Osteocyte (in vitro differentiated cells): ENCODE measurements at regions not wholly inside any gene's neighbourhood (a gene's known extent, or its start where the extent isn't known, plus 50 kb on each side); places are given as distances from the start of the nearest gene placed in this dataset.

Source experiments
- DNase-seq: peaks from one replicate; pipeline ENCODE4 v3.0.0; 2021; ENCODE audit warnings: mixed read lengths; ENCODE audit not compliant: unreplicated experiment; ENCODE audit errors: extremely low spot score
- H3K27ac Mint-ChIP-seq: one replicate; pipeline ENCODE4 v1.8.0; 2021; ENCODE audit warnings: mild to moderate bottlenecking, mixed read lengths; ENCODE audit not compliant: unreplicated experiment
- H3K27me3 Mint-ChIP-seq: one replicate; pipeline ENCODE4 v1.8.0; 2021; ENCODE audit warnings: mixed read lengths; ENCODE audit not compliant: unreplicated experiment
- H3K36me3 Mint-ChIP-seq: one replicate; pipeline ENCODE4 v1.8.0; 2021; ENCODE audit warnings: mixed read lengths; ENCODE audit not compliant: unreplicated experiment
- H3K4me1 Mint-ChIP-seq: one replicate; pipeline ENCODE4 v1.8.0; 2021; ENCODE audit warnings: mixed read lengths; ENCODE audit not compliant: unreplicated experiment
- H3K4me3 Mint-ChIP-seq: one replicate; pipeline ENCODE4 v1.8.0; 2021; ENCODE audit warnings: mild to moderate bottlenecking, moderate library complexity, mixed read lengths; ENCODE audit not compliant: unreplicated experiment
- H3K9me3 Mint-ChIP-seq: one replicate; pipeline ENCODE4 v1.8.0; 2021; ENCODE audit warnings: mixed read lengths; ENCODE audit not compliant: unreplicated experiment
- TF ChIP-seq, protein P1 (sequence below): fragments of 200-600 bp; sonication (generic); IDR thresholded peaks from 2 replicates; pipeline ENCODE4 v1.5.0; 2021; ENCODE audit warnings: antibody characterized with exemption, mild to moderate bottlenecking, moderate library complexity

DNA sequence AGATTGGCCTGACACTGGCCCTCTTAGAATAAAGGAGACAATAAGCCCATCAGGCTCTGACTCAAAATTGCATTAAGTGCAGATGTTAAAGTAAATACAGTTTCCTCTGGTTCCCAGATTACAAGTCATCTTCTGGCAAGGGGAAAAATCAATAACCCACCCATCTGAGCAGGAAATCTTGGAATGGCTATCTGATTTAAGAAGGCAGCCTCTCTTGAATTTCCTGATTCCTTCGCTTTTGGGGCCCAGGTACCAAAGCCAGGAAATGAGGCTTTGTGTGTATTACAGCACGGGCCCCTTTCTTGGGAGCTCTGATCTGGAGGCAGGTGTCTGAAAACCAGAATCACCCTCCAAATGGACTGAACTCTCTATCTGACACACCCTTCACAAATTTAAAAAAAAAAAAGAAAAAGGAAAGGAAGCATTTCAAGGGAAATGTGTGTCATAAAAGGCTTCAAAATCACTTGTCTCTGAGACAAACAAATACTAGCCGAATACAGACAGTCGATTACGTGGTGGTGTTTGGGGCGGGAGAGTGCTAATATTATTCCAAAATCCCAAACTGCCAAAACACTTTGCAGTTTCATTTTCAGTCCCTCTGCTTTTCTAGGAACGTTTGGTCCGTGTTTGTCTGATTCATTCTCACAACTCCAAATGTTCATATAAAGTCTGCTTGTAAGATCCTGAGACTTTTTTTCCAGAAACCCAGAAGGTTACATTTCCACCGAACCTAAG, 240.9 kb upstream of the CAMK1G start:
- TF ChIP-seq, protein P1, sequence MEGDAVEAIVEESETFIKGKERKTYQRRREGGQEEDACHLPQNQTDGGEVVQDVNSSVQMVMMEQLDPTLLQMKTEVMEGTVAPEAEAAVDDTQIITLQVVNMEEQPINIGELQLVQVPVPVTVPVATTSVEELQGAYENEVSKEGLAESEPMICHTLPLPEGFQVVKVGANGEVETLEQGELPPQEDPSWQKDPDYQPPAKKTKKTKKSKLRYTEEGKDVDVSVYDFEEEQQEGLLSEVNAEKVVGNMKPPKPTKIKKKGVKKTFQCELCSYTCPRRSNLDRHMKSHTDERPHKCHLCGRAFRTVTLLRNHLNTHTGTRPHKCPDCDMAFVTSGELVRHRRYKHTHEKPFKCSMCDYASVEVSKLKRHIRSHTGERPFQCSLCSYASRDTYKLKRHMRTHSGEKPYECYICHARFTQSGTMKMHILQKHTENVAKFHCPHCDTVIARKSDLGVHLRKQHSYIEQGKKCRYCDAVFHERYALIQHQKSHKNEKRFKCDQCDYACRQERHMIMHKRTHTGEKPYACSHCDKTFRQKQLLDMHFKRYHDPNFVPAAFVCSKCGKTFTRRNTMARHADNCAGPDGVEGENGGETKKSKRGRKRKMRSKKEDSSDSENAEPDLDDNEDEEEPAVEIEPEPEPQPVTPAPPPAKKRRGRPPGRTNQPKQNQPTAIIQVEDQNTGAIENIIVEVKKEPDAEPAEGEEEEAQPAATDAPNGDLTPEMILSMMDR = no peak
- Mint-ChIP-seq H3K9me3 (no peaks in the 10 kb centered on the region), H3K36me3 (no peaks in the 10 kb centered on the region), H3K27ac (no peak overlapping the region), H3K4me1 (no peaks in the 10 kb centered on the region), H3K27me3 (peaks cover 40% of the 10 kb centered on the region), H3K4me3 (no peak overlapping the region)
- no peak for DNase-seq

DNA sequence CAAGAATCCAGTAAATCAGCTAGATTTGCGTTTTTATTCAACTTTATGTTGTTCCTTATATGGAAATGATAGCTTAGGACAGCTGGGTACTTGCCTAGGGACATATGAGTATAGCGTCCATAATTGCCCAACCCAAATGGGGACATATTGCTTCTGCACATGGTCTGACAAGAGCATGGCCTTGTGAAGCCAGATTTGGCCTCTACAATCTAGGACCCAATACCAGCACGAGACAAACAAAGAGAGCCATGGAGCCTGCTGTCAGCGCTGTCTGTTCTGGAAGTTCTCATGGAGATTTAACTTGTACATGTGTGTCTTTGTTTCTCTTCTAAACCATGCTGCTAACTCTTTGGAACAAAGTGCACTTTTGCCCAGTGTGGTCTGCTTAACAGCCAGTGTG, 240.0 kb upstream of the CAMK1G start:
- Mint-ChIP-seq H3K4me1 (peaks cover 1% of the 10 kb centered on the region), H3K4me3 (no peak overlapping the region), H3K27me3 (peaks cover 33% of the 10 kb centered on the region), H3K9me3 (no peaks in the 10 kb centered on the region), H3K27ac (no peak overlapping the region), H3K36me3 (no peaks in the 10 kb centered on the region)
- TF ChIP-seq, protein P1 = no peak
- no peak for DNase-seq

DNA sequence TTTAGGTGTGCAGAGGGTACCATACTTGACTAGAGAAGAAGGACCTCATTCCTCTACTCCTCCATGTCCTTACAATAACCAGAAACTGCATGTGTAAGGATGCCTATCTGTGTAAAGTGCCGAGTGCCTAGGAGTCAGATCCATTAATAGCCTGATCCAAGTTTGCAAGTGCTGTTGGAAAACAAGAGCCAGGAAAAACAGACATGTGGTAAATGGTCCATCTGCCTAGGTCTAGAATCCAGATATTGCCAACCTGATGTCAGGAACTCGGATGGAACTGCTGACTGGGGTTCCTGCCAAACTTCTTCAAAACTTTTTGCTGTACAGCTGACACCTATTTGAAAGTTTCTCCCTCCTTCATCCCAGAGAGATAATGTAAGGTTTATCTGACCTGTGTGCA, 239.4 kb upstream of the CAMK1G start:
- Mint-ChIP-seq H3K36me3 (no peaks in the 10 kb centered on the region), H3K4me1 (peaks cover 4% of the 10 kb centered on the region), H3K27me3 (peaks cover 30% of the 10 kb centered on the region)

DNA sequence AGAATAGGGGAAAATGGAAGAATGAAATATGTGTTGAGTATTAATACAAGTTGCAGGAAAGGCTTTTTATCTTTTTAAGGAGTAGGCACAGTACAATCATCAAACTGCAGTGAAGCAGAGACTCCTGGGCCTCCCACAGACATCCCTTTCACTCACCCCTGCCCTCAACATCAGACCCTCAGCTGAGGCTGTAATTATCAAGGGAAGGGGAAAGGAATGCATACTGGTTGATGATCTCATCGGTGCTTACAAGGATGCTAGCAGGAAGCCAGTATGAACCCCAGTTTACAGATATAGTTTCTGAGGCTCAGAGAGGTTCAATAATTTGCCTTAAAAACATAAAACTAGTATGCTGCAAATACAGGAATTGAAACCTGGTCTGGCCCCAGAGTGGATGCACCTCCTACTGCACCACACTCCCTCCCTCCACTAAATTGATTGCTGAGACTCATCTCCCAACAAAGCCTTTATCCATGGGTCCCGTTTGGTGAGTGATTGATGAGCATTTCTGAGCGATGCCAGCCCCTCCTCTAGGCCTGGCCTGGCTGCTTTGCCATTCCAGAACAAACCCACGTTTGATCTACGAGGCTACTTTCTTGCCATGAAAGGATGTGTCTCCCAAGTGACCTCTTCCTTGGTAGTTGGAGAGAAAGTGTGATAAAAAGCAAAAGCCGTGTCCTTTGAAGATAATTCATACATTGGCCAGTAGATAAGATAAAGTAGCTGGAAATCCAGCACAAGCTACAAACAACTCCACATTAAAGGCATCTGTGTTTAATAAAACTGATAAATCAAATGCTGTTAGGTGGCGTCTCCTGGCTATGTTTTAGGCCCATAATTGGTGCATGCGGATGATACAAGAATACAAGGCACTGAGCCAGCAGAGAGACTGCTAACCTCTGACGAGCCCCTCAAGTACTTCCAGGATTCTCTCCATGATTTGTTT, 233.9 kb upstream of the CAMK1G start:
- Mint-ChIP-seq H3K27ac (no peak overlapping the region), H3K4me1 (peaks cover 4% of the 10 kb centered on the region), H3K4me3 (no peak overlapping the region), H3K27me3 (no peaks in the 10 kb centered on the region), H3K9me3 (no peaks in the 10 kb centered on the region), H3K36me3 (no peaks in the 10 kb centered on the region)
- TF ChIP-seq, protein P1 = no peak
- DNase-seq = no peak

More for the DNA sequence above, 239.4 kb upstream of the CAMK1G start:
- Mint-ChIP-seq H3K9me3 (no peaks in the 10 kb centered on the region), H3K27ac (no peak overlapping the region), H3K4me3 (no peak overlapping the region)
- no peak for DNase-seq
- TF ChIP-seq, protein P1 = no peak

DNA sequence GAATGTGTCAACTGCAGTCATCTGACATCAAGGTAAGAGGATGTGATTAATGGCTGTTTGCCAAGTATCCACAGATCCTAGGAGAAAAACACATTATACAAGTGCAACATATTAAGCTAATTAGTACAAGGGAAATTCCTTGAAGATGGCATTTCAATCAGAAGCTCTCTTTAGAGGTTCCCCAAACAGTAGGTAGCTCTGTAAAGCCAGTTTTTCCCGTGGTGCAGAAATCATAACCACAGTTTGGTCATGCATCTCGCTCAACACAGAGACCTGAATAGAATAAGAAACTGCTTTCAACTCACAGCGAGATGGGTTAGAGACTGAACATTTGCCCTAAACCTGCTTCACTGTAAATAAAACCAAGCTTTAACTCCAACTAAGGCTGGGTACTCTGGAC, 230.5 kb upstream of the CAMK1G start:
- Mint-ChIP-seq H3K27ac (no peak overlapping the region), H3K27me3 (no peaks in the 10 kb centered on the region), H3K36me3 (no peaks in the 10 kb centered on the region), H3K9me3 (no peaks in the 10 kb centered on the region), H3K4me3 (no peak overlapping the region), H3K4me1 (peaks cover 2% of the 10 kb centered on the region)
- TF ChIP-seq, protein P1 = no peak
- no peak for DNase-seq
